ENCODE measurements at regions not wholly inside any gene's neighbourhood (a gene's known extent, or its start where the extent isn't known, plus 50 kb on each side); places are given as distances from the start of the nearest gene placed in this dataset.
A peak's percentile ranks its signal among the peaks of the same experiment; 100 is the strongest.
"Not testable (repeated sequence)": the region's sequence is repeated elsewhere in the genome, so short reads cannot be mapped to it uniquely, and the experiment has no call there.

DNA sequence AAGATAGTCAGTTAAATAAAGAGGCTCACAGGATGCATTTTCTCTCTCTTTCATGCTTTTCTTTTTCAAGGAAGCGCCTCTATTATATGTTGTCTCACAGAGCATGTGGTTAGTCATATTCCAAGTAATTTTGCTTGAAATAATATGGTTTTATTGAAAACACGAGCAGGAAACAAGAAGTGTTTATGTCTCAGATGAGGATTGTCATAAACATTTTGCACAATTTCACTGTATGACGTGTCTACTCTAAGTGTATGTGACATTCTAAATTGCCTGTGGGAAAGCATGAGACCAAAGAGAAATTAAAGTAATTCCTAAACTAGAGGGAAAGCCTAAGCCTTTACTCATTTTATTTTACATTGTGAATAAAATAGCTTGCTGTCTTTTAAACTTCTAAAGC is 818.6 kb downstream of the EPHA3 start:
- H3K4me3 ChIP-seq (ENCODE audit: low read length) = no peak overlapping the region
- WGBS = 82% methylated on average over 3 of the region's 3 CpGs
- H3K9me3 ChIP-seq (ENCODE audit: control insufficient read depth, low read length) = no peaks in the 10 kb centered on the region
- DNase-seq (no peak), ATAC-seq (no peak)
- intact Hi-C loops (cut with DNase I) = no loop called here
- H3K27me3 ChIP-seq (ENCODE audit: control insufficient read depth, insufficient read depth) = no peaks in the 10 kb centered on the region
- no peak overlapping the region for H3K27ac ChIP-seq (ENCODE audit: low read length)
- no peaks in the 10 kb centered on the region for H3K4me1 ChIP-seq (ENCODE audit: control insufficient read depth, insufficient read depth, low read length)

- Histone ChIP-seq H3K27me3 (ENCODE audit: control insufficient read depth, insufficient read depth) (no peaks in the 10 kb centered on the region), H3K4me1 (ENCODE audit: control insufficient read depth, insufficient read depth, low read length) (no peaks in the 10 kb centered on the region), H3K9me3 (ENCODE audit: control insufficient read depth, low read length) (no peaks in the 10 kb centered on the region), H3K27ac (ENCODE audit: low read length) (no peak overlapping the region), H3K4me3 (ENCODE audit: low read length) (no peak overlapping the region)
- ATAC-seq (no peak), DNase-seq (no peak)
- intact Hi-C loops (cut with DNase I) = no loop called here
- 81% methylated on average over 5 of the region's 5 CpGs for WGBS
Measured at GRCh38 chr3:89932882-89933281, 825.5 kb downstream of the EPHA3 start.

GRCh38 chr3:89944461-89944860 is 837.0 kb downstream of the EPHA3 start:
- H3K27me3 ChIP-seq (ENCODE audit: control insufficient read depth, insufficient read depth); H3K4me3 ChIP-seq (ENCODE audit: low read length); H3K4me1 ChIP-seq (ENCODE audit: control insufficient read depth, insufficient read depth, low read length); intact Hi-C loops (cut with DNase I); DNase-seq; H3K27ac ChIP-seq (ENCODE audit: low read length); ATAC-seq; H3K9me3 ChIP-seq (ENCODE audit: control insufficient read depth, low read length): not testable (repeated sequence)
- 84% methylated on average over 14 of the region's 14 CpGs for WGBS

- DNase-seq = no peak
- Histone ChIP-seq H3K4me3 (ENCODE audit: low read length) (no peak overlapping the region), H3K27me3 (ENCODE audit: control insufficient read depth, insufficient read depth) (no peaks in the 10 kb centered on the region), H3K4me1 (ENCODE audit: control insufficient read depth, insufficient read depth, low read length) (no peaks in the 10 kb centered on the region), H3K27ac (ENCODE audit: low read length) (no peak overlapping the region), H3K9me3 (ENCODE audit: control insufficient read depth, low read length) (no peaks in the 10 kb centered on the region)
- WGBS = 76% methylated on average over 1 of the region's 1 CpG
- intact Hi-C loops (cut with DNase I) = no loop called here
- peak in 1 of 2 donors; percentile 26 for ATAC-seq
Measured at GRCh38 chr3:89946884-89947283, 839.5 kb downstream of the EPHA3 start.

DNA sequence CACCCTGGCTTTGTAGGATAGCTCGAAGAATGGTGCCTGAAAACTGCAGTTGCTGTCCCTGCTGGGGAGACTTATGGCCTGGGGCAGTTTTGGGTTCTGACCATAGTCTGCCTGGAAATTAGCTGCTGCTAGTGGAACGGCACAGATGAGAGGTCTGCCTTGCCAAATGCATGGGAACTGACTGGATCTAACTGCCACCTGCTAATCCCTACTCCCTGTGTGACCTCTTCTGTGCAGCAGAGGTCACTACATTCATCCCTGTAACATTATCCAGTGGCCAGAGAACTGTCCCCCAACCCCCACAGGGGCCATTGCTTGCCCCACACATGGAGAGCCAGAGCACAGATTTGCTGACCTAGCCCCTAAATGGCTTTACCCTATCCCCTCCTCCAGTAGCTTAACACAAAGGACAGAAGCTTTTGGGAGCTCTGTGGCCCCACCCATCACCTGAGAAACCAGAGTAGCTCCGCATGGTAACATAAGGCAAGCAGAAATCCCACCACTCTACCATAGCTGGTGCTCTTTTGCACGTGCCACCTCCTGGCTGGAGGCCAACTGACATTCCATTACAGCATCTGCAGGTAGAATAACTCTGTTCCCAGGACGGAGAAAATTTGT is 840.0 kb downstream of the EPHA3 start:
- Histone ChIP-seq H3K27me3 (ENCODE audit: control insufficient read depth, insufficient read depth) (no peaks in the 10 kb centered on the region), H3K4me3 (ENCODE audit: low read length) (no peak overlapping the region), H3K4me1 (ENCODE audit: control insufficient read depth, insufficient read depth, low read length) (no peaks in the 10 kb centered on the region), H3K9me3 (ENCODE audit: control insufficient read depth, low read length) (no peaks in the 10 kb centered on the region), H3K27ac (ENCODE audit: low read length) (no peak overlapping the region)
- 65% methylated on average over 5 of the region's 5 CpGs for WGBS
- ATAC-seq (no peak), DNase-seq (no peak)
- intact Hi-C loops (cut with DNase I) = no loop called here

GRCh38 chr3:89948008-89948407 is 840.6 kb downstream of the EPHA3 start:
- ATAC-seq (no peak), DNase-seq (no peak)
- H3K4me3 ChIP-seq (ENCODE audit: low read length) = no peak overlapping the region
- intact Hi-C loops (cut with DNase I) = no loop called here
- no peak overlapping the region for H3K27ac ChIP-seq (ENCODE audit: low read length)
- no peaks in the 10 kb centered on the region for H3K9me3 ChIP-seq (ENCODE audit: control insufficient read depth, low read length)
- H3K4me1 ChIP-seq (ENCODE audit: control insufficient read depth, insufficient read depth, low read length) = no peaks in the 10 kb centered on the region
- H3K27me3 ChIP-seq (ENCODE audit: control insufficient read depth, insufficient read depth) = no peaks in the 10 kb centered on the region

- no peaks in the 10 kb centered on the region for H3K27me3 ChIP-seq (ENCODE audit: control insufficient read depth, insufficient read depth)
- H3K9me3 ChIP-seq (ENCODE audit: control insufficient read depth, low read length) = no peaks in the 10 kb centered on the region
- ATAC-seq = no peak
- H3K4me1 ChIP-seq (ENCODE audit: control insufficient read depth, insufficient read depth, low read length) = no peaks in the 10 kb centered on the region
- no peak overlapping the region for H3K4me3 ChIP-seq (ENCODE audit: low read length)
- intact Hi-C loops (cut with DNase I) = no loop called here
- DNase-seq = no peak
- no peak overlapping the region for H3K27ac ChIP-seq (ENCODE audit: low read length)
- WGBS = 61% methylated on average over 1 of the region's 1 CpG
Measured at GRCh38 chr3:89950772-89951171, 843.4 kb downstream of the EPHA3 start.

- no peaks in the 10 kb centered on the region for H3K27me3 ChIP-seq (ENCODE audit: control insufficient read depth, insufficient read depth)
- no peak overlapping the region for H3K4me3 ChIP-seq (ENCODE audit: low read length)
- intact Hi-C loops (cut with DNase I) = no loop called here
- ATAC-seq (no peak), DNase-seq (no peak)
- H3K27ac ChIP-seq (ENCODE audit: low read length) = no peak overlapping the region
- WGBS = 87% methylated on average over 3 of the region's 3 CpGs
- H3K9me3 ChIP-seq (ENCODE audit: control insufficient read depth, low read length) = no peaks in the 10 kb centered on the region
- no peaks in the 10 kb centered on the region for H3K4me1 ChIP-seq (ENCODE audit: control insufficient read depth, insufficient read depth, low read length)
Measured at GRCh38 chr3:89954137-89954536, 846.7 kb downstream of the EPHA3 start.

GRCh38 chr3:89955156-89955555 is 847.7 kb downstream of the EPHA3 start:
- no peak overlapping the region for H3K27ac ChIP-seq (ENCODE audit: low read length)

DNA sequence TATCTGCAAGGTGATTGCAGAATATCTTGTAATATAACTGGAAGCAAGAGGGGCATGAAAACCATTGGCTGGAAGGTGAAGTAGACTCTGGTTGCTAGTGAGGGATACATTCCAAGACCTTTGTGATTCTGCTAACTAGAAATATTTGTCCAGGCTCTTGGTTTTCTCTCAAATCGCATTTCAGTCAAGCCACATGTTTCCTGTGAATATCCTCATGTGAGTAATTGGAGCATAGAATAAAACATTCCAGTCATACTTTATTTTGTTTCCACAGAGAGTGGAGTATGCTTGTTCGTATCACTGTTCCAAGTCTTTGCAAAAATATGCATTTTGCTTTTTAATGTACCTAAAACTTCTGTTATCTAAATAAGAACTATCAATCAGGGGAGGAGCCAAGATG is 850.0 kb downstream of the EPHA3 start:
- Histone ChIP-seq H3K27me3 (ENCODE audit: control insufficient read depth, insufficient read depth) (no peaks in the 10 kb centered on the region), H3K4me1 (ENCODE audit: control insufficient read depth, insufficient read depth, low read length) (no peaks in the 10 kb centered on the region), H3K27ac (ENCODE audit: low read length) (no peak overlapping the region), H3K4me3 (ENCODE audit: low read length) (no peak overlapping the region), H3K9me3 (ENCODE audit: control insufficient read depth, low read length) (no peaks in the 10 kb centered on the region)
- 41% methylated on average over 2 of the region's 2 CpGs for WGBS
- DNase-seq (no peak), ATAC-seq (no peak)
- intact Hi-C loops (cut with DNase I) = no loop called here

More at GRCh38 chr3:89955156-89955555, 847.7 kb downstream of the EPHA3 start:
- DNase-seq = no peak
- intact Hi-C loops (cut with DNase I) = no loop called here
- Histone ChIP-seq H3K4me1 (ENCODE audit: control insufficient read depth, insufficient read depth, low read length) (no peaks in the 10 kb centered on the region), H3K9me3 (ENCODE audit: control insufficient read depth, low read length) (no peaks in the 10 kb centered on the region), H3K27me3 (ENCODE audit: control insufficient read depth, insufficient read depth) (no peaks in the 10 kb centered on the region), H3K4me3 (ENCODE audit: low read length) (no peak overlapping the region)
- no peak for ATAC-seq

- WGBS = 73% methylated on average over 9 of the region's 9 CpGs
- H3K4me1 ChIP-seq (ENCODE audit: control insufficient read depth, insufficient read depth, low read length); DNase-seq; H3K4me3 ChIP-seq (ENCODE audit: low read length); intact Hi-C loops (cut with DNase I); H3K27me3 ChIP-seq (ENCODE audit: control insufficient read depth, insufficient read depth); H3K9me3 ChIP-seq (ENCODE audit: control insufficient read depth, low read length); H3K27ac ChIP-seq (ENCODE audit: low read length); ATAC-seq: not testable (repeated sequence)
Measured at GRCh38 chr3:89958163-89958562, 850.7 kb downstream of the EPHA3 start.

GRCh38 chr3:89964347-89964746 is 856.9 kb downstream of the EPHA3 start:
- no peaks in the 10 kb centered on the region for H3K9me3 ChIP-seq (ENCODE audit: control insufficient read depth, low read length)
- ATAC-seq = no peak
- DNase-seq = no peak
- no peaks in the 10 kb centered on the region for H3K27me3 ChIP-seq (ENCODE audit: control insufficient read depth, insufficient read depth)
- H3K4me3 ChIP-seq (ENCODE audit: low read length) = no peak overlapping the region
- intact Hi-C loops (cut with DNase I) = no loop called here
- H3K27ac ChIP-seq (ENCODE audit: low read length) = no peak overlapping the region
- no peaks in the 10 kb centered on the region for H3K4me1 ChIP-seq (ENCODE audit: control insufficient read depth, insufficient read depth, low read length)
